NB4 (cell line): ENCODE measurements at regions not wholly inside any gene's neighbourhood (a gene's known extent, or its start where the extent isn't known, plus 50 kb on each side); places are given as distances from the start of the nearest gene placed in this dataset.

Source experiments
- POLR2A ChIP-seq: IDR thresholded peaks from 2 replicates; pipeline ENCODE4 v1.6.1; 2011; ENCODE audit warnings: mild to moderate bottlenecking; ENCODE audit not compliant: insufficient read length; ENCODE audit errors: extremely low read depth
- TF ChIP-seq, protein P1 (sequence below): IDR thresholded peaks from one replicate; pipeline ENCODE4 v1.5.1; 2012; ENCODE audit warnings: low read depth, low read length

DNA sequence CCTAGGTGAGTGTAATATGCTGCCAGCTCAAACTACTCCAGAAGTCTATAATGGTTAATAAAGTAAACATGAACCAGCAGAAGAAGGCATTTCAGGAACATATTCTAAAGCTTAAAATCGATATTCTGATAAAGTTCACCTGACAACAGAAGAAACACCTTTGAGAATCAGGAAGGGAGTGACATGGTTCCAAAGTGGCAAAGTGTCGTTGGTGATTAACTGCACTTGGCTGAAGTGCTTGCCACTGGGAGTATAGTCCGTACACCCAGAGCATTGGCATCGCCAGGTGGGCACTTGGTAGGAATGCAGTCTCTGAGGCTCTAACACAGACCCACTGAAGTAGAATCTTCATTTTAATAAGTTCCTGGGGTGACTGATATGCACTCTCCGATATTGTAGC is 76.0 kb upstream of the H2AZ1 start:
- no peak for TF ChIP-seq POLR2A
- TF ChIP-seq, protein P1, sequence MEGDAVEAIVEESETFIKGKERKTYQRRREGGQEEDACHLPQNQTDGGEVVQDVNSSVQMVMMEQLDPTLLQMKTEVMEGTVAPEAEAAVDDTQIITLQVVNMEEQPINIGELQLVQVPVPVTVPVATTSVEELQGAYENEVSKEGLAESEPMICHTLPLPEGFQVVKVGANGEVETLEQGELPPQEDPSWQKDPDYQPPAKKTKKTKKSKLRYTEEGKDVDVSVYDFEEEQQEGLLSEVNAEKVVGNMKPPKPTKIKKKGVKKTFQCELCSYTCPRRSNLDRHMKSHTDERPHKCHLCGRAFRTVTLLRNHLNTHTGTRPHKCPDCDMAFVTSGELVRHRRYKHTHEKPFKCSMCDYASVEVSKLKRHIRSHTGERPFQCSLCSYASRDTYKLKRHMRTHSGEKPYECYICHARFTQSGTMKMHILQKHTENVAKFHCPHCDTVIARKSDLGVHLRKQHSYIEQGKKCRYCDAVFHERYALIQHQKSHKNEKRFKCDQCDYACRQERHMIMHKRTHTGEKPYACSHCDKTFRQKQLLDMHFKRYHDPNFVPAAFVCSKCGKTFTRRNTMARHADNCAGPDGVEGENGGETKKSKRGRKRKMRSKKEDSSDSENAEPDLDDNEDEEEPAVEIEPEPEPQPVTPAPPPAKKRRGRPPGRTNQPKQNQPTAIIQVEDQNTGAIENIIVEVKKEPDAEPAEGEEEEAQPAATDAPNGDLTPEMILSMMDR: no peak
